ENCODE measurements at regions not wholly inside any gene's neighbourhood (a gene's known extent, or its start where the extent isn't known, plus 50 kb on each side); places are given as distances from the start of the nearest gene placed in this dataset.
"Not testable (repeated sequence)": the region's sequence is repeated elsewhere in the genome, so short reads cannot be mapped to it uniquely, and the experiment has no call there.

GRCh38 chr3:181919375-181919774, 207.7 kb downstream of the SOX2 start:
- no peak for DNase-seq (ENCODE audit: low spot score)
- no peak for TF ChIP-seq CTCF (IDR thresholded peaks at IDR 0.05; ENCODE audit: borderline replicate concordance, control extremely low read depth, extremely low read depth, insufficient read depth, missing control alignments)
- in situ Hi-C loops (cut with MboI; ENCODE audit: low sequenced_read_pairs, unreplicated experiment), result no loop called here

- in situ Hi-C loops (cut with MboI; ENCODE audit: low sequenced_read_pairs, unreplicated experiment), result no loop called here
Measured at GRCh38 chr3:181920409-181920808, 208.7 kb downstream of the SOX2 start.

DNA sequence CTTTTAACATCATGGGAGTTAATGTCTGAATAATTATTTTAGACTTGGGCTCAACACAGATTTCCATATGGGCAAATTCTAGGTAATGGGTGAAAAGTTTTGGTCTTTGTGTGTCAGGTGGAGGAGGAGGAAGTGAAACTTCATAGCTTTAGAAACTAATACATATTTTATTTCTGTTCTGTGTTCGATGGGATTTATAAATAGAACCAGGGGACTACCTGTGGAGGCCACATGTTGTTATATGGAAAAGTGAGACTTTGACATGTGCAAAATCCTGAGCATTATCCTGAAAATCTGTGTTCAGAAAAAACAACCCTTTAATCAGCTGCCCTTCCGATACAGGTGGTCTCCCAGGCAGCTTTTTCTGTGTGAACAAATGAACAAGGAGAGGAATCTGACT, 209.5 kb downstream of the SOX2 start:
- no peak for TF ChIP-seq CTCF (IDR thresholded peaks at IDR 0.05; ENCODE audit: borderline replicate concordance, control extremely low read depth, extremely low read depth, insufficient read depth, missing control alignments)
- in situ Hi-C loops (cut with MboI; ENCODE audit: low sequenced_read_pairs, unreplicated experiment), result no loop called here
- DNase-seq (ENCODE audit: low spot score), result peak; percentile 41

More at GRCh38 chr3:181920409-181920808, 208.7 kb downstream of the SOX2 start:
- TF ChIP-seq CTCF (IDR thresholded peaks at IDR 0.05; ENCODE audit: borderline replicate concordance, control extremely low read depth, extremely low read depth, insufficient read depth, missing control alignments), result no peak
- DNase-seq (ENCODE audit: low spot score), result no peak

DNA sequence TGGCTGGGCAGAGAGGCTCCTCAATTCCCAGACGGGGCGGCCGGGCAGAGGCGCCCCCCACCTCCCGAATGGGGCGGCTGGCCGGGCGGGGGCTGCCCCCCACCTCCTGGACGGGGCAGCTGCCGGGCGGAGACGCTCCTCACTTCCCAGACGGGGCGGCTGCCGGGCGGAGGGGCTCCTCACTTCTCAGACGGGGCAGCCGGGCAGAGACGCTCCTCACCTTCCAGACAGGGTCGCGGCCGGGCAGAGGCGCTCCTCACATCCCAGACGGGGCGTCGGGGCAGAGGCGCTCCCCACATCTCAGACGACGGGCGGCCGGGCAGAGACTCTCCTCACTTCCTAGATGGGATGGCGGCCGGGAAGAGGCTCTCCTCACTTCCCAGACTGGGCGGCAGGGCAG, 214.1 kb downstream of the SOX2 start:
- DNase-seq (ENCODE audit: low spot score); in situ Hi-C loops (cut with MboI; ENCODE audit: low sequenced_read_pairs, unreplicated experiment): not testable (repeated sequence)

DNA sequence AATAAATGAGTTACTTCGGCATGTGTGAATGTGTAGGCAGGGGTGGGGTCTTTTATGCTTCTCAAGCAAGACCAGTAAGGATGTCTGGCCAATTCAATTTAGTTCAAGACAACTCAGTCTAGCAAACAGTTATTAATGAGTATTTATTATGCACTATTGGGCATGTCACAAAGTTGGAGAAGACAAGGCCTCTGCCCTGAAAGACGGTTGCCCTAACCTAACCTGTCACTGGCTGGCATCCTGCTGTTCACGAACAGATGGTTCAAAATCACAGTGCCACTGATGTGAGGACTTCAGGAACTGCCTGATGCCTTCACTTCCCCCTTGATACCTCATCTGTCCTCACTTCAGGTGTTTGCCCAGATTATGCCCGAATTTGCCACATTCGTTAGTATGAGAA, 217.8 kb downstream of the SOX2 start:
- in situ Hi-C loops (cut with MboI; ENCODE audit: low sequenced_read_pairs, unreplicated experiment), result no loop called here
- DNase-seq (ENCODE audit: low spot score), result no peak
- TF ChIP-seq CTCF (IDR thresholded peaks at IDR 0.05; ENCODE audit: borderline replicate concordance, control extremely low read depth, extremely low read depth, insufficient read depth, missing control alignments), result no peak

- no peak for DNase-seq (ENCODE audit: low spot score)
- TF ChIP-seq CTCF (IDR thresholded peaks at IDR 0.05; ENCODE audit: borderline replicate concordance, control extremely low read depth, extremely low read depth, insufficient read depth, missing control alignments), result no peak
- in situ Hi-C loops (cut with MboI; ENCODE audit: low sequenced_read_pairs, unreplicated experiment), result no loop called here
Measured at GRCh38 chr3:181930105-181930504, 218.4 kb downstream of the SOX2 start.

DNA sequence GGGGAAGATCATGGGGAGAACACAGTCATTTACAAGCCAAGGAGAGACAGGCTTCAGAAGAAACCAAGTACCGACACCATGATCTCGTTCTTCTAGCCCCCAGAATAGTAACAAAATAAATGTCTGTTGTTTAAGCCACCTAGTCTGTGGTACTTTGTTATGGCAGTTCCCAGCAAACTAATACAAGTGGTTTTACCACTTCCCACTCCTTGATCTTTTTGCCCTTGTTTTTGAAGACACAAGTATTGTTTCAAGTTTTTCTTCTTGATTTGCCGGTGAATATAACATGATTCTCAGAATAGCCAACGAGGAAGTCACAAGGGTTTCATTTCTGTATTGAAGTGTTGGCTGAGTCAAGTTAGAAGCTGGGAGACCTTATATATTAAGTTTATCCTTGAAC, 220.3 kb downstream of the SOX2 start:
- no peak for DNase-seq (ENCODE audit: low spot score)
- TF ChIP-seq CTCF (IDR thresholded peaks at IDR 0.05; ENCODE audit: borderline replicate concordance, control extremely low read depth, extremely low read depth, insufficient read depth, missing control alignments), result no peak
- in situ Hi-C loops (cut with MboI; ENCODE audit: low sequenced_read_pairs, unreplicated experiment), result no loop called here
